ENCODE measurements at regions not wholly inside any gene's neighbourhood (a gene's known extent, or its start where the extent isn't known, plus 50 kb on each side); places are given as distances from the start of the nearest gene placed in this dataset.
A peak's percentile ranks its signal among the peaks of the same experiment; 100 is the strongest.

DNA sequence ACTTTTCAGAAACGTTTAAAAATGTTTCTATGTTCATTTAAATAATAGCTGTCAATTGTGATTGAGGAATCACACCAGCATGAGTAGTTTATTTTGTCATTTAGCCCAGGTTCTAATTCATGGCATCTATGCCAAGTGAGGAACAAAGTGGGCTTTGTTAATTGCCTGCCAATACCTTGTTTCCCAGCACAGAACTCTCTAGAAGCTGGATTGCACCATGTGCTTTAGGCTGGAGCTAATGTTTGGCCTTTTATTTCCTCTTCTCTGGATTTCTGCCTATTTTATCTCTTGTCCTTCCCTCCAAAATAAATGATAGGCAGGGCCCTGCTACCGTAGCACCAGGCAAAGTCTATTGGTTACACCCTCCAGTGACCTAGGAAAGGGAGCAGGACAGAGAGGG is 109.9 kb upstream of the ITGB1 start:
- DNase-seq (ENCODE audit: low read depth): no peak

DNA sequence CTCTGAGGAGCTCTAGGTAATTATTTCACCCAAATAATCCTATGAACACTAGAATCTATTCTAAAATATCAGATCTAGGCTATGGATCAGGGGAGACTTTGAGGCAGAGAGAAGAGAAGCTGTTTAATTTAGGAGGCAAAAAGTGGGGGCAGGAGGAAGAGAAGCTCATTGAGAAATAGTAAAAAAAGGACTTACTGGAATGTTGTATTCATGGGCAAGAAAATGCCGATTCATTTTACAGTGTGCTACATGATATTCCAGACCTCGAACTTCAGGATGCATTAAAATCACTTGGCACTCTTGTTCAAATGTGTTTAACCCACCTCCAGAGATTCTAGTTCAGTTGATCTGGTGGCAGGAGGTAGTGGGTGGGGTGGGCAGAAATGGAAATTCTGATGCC is 109.5 kb upstream of the ITGB1 start:
- DNase-seq (ENCODE audit: low read depth): no peak

GRCh38 chr10:33066558-33067236 is 108.7 kb upstream of the ITGB1 start:
- no peak for DNase-seq (ENCODE audit: low read depth)

GRCh38 chr10:33065111-33065510 is 107.1 kb upstream of the ITGB1 start:
- DNase-seq (ENCODE audit: low read depth): no peak

GRCh38 chr10:33064706-33065105 is 106.7 kb upstream of the ITGB1 start:
- no peak for DNase-seq (ENCODE audit: low read depth)

- no peak for DNase-seq (ENCODE audit: low read depth)
These were observed 99.6 kb upstream of the ITGB1 start for GRCh38 chr10:33057620-33058019.

DNA sequence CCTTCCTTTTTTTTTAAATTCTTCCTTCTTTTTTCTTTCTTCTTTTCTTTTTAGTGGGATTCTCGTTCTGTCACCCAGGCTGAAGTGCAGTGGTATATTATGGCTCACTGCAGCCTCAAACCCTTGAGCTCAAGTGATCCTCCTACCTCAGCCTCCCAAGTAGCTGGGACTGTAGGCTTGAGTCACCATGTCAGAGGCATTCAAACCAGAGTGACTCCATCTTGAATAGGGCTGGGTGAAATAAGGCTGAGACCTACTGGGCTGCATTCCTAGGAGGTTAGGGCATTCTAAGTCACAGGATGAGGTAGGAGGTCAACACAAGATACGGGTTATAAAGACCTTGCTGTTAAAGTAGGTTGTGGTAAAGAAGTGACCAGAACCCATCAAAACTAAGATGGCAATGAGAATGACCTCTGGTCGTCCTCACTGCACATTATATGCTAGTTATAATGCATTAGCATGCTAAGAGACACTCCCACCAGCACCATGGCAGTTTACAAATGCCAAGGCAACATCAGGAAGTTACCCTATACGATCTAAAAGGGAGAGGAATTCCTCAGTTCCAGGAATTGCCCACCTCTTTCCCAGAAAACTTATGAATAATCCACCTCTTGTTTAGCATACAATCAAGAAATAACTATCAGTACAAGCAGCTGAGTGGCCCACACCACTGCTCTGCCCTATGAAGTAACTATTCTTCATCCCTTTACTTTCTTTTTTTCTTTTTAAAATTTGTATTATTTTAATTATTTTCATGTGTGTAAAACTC is 99.0 kb upstream of the ITGB1 start:
- no peak for DNase-seq (ENCODE audit: low read depth)

DNA sequence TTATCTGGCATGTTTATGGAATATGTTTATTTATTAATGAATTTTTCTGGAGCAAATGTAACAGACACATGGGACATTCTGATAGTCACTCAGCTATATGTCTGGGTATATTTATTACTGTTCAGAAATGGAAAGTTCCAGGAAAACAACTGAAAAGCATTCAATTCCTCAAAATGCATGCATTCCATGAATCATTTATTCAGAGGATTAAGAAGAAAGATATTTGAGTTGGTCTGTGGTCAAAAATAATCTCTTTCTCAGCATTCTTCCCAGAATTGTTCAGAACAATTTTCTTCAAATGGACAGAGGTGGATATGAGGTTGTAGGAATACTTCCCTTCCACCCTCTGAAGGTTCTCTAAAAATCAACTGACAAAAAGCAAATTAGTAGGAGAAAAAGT is 97.6 kb upstream of the ITGB1 start:
- DNase-seq (ENCODE audit: low read depth): no peak

DNA sequence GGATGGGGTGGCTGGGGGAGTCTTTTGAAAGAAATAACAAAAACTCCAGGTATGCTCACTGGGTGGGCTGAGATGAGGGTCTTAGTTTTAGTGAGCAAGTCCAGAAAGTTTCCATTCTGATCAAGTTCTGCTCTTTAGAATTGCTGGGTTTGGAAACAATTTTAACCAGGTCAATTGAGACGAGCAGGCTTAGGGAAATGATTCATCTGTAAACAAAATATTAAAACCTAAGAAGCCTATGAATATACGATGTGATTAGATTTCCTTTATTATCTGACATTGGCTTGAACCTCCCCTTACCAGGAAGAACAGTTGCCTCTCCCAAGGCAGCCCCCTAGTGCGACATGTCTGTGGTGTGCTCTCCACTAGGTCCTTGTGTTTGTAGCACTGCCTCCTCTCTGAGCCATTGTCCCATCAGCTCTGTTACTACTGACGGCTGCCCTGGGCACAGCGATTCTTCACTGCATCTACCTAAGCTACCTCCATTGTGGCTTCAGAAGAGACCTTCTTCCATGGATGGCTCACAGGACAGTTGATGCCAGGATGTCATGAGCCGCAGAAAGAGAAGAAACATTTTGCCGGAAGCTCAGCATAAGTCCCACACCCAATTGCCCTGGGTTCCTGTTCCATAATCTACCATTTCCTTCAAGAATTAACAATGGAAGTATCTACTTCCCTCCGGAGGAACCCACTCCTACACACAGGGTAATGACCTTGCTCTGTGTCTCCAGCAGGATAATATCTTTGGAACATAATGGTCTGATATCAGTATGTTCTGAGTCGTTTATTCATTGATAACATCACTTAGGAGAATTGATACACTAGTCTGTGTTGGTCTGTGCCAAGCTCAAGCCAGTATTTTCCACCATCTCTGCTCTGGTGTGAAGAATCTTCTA is 95.1 kb upstream of the ITGB1 start:
- no peak for DNase-seq (ENCODE audit: low read depth)

DNA sequence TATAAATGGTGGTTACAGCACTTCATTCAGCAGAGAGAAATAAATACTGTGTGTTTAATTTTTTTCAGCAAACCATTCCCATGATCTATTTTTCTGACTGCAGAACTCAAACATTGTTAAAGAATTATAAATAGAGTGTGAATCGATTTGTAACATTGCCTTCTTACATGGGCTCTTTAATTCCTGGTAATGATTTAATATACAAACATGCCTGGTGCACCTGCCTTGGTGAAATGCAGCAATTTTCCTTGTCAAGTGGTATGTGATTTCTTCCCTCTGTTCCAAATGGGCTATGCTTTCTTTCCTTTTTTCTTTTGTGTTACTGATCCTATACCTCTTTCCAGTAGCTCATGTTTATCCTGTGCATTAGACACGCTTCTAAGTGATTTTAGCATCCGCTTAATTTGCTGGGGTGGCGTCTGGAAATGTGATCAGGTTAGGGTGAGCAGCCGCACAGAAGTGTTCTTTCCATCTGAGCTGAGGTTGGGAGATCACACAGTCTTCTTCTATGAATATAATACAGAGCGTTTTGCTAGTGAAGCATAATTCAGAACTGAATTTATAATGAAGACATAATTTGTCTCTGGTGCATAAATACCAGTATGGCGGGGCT is 94.3 kb upstream of the ITGB1 start:
- DNase-seq (ENCODE audit: low read depth): no peak

DNA sequence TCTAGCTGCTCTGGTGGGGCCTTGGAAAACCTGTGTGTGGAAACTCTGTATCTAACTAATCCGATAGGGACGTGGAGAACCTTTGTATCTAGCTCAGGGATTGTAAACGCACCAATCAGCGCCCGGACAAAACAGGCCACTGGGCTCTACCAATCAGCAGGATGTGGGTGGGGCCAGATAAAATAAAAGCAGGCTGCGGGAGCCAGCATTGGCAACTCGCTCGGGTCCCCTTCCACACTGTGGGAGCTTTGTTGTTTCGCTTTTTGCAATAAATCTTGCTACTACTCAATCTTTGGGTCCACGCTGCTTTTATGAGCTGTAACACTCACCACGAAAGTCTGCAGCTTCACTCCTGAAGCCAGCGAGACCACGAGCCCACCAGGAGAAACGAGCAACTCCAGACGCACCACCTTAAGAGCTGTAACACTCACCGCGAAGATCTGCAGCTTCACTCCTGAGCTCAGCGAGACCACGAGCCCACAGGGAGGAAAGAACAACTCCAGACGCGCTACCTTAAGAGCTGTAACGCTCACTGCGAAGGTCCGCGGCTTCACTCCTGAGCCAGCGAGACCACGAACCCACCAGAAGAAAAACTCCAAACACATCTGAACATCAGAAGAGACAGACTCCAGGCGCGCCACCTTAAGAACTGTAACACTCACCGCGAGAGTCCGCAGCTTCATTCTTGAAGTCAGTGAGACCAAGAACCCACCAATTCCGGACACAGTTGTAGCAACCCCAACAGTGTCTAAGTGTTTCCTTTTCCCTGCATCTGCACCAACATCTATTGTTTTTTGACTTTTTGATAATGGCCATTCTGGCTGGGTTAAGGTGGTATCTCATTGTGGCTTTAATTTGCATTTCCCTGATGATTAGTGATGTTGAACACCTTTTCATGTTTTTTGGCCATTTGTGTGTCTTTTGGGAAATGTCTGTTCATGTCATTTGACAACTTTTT is 92.2 kb upstream of the ITGB1 start:
- DNase-seq (ENCODE audit: low read depth): peak; percentile 5

DNA sequence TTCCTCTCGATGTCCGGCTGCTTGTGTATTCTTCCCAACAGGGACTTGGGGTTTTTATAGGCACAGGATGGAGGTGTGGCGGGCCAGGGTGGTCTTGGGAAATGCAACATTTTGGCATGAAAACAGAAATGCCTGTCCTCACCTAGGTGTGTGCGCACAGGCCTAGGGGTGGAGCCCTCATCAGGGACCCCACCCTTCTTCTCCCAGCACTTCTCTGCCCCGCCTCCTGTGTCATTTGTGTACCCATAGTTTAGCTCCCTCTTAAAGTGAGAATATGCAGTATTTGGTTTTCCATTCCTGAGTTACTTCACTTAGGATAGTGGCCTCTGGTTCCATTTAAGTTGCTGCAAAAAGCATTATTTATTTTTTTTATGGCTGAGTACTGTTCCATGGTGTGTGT is 90.2 kb upstream of the ITGB1 start:
- DNase-seq (ENCODE audit: low read depth): no peak

GRCh38 chr10:33047655-33048054 is 89.6 kb upstream of the ITGB1 start:
- no peak for DNase-seq (ENCODE audit: low read depth)

- DNase-seq (ENCODE audit: low read depth): no peak
These were observed 88.8 kb upstream of the ITGB1 start for GRCh38 chr10:33046792-33047191.

DNA sequence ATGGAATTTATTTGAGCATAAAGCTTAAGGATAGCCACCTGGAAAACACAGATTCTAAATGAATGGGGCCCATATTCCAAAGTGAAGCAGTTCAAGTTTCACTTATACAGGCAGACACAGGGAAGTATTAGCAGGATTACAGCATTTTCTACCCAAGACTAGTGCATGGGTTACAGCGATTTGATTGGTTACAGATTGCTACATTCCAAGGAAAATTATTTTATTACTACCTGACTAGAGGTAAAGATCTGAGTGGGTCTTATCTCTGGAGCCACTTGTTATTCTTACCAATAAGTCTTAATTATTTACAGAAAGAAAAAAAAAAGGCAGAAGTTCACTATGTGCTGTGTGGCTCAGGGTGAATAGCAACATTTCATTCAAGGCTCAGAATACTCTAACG is 87.4 kb upstream of the ITGB1 start:
- no peak for DNase-seq (ENCODE audit: low read depth)

GRCh38 chr10:33042565-33042964 is 84.5 kb upstream of the ITGB1 start:
- no peak for DNase-seq (ENCODE audit: low read depth)

GRCh38 chr10:33041783-33042437 is 83.9 kb upstream of the ITGB1 start:
- no peak for DNase-seq (ENCODE audit: low read depth)

DNA sequence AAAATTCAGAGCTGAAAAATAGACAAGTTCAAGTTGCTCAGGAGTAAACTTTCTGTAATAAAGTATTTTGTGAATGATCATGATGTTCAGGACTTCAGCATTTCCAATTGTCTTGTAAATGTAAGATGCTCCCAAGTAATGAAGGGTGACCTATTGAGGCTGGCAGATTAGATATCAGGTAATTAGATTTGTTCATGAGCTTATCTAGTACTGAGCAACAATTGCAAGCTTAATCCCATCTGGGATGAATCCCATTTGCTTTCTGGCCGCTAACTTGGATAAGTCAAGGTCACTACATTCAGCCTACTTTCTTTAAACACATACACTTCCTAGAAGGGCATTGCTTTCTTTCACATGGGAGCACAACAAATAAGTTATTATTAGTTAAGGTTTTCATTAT is 82.4 kb upstream of the ITGB1 start:
- DNase-seq (ENCODE audit: low read depth): no peak

DNA sequence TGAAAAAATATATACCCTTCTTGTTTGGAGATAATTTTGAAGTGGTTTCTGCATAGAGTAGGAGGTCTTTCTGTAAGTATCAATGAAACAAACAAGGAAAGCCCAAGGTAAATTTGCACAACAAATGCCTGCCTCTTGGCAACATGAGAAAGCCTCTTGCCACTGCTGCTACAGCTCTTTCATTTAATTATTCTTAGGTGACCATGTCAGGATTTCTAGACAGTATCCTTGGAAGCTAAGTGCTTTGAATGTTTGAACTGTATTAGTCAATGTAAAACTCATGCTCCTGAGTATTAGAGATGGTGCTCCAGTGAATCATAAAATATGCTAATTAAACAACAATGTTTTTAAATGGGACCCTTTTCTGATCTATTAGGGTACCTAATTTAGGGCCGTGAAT is 81.2 kb upstream of the ITGB1 start:
- DNase-seq (ENCODE audit: low read depth): no peak

- no peak for DNase-seq (ENCODE audit: low read depth)
These were observed 80.6 kb upstream of the ITGB1 start for GRCh38 chr10:33038672-33039071.

DNA sequence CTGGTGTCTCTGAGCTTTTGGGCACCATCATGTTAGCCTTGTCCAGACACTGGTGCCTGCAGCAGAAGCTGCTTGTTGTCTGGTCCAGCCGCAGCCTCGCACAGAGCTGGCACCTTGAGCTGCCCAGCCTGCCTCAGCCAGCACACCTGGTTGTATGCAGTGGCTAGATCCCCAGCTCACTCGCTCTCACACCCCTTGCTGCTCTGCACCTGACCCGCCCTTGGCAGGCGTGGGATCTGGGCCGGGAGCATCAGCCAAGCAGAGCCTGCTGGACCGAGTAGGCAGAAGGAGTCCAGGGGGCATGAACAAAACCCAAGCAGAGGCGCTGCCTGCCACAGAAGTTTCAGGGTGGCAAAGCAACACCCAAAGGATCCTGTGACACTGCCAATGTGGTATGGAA is 79.7 kb upstream of the ITGB1 start:
- no peak for DNase-seq (ENCODE audit: low read depth)
